ENCODE measurements at regions not wholly inside any gene's neighbourhood (a gene's known extent, or its start where the extent isn't known, plus 50 kb on each side); places are given as distances from the start of the nearest gene placed in this dataset.

GRCh38 chr3:17801131-17801530, 58.7 kb upstream of the TBC1D5 start:
- Histone ChIP-seq H2BK5ac (ENCODE audit: low read depth, low read length, poor library complexity, severe bottlenecking) (no peak overlapping the region), H3K9ac (ENCODE audit: low read length) (no peak overlapping the region), H3K4ac (ENCODE audit: low read depth in 1 of 2, low read length in 2 of 2) (no peak overlapping the region), H3K4me1 (ENCODE audit: control insufficient read depth, insufficient read depth, low read depth, low read length) (no peaks in the 10 kb centered on the region), H3K23ac (ENCODE audit: low read length in 2 of 2) (no peak overlapping the region), H3K79me1 (replicated peaks; ENCODE audit: low read length, poor library complexity, severe bottlenecking) (no peaks in the 10 kb centered on the region), H2AFZ (ENCODE audit: low read depth, low read length) (no peak overlapping the region), H3K27ac (ENCODE audit: low read length, poor library complexity, severe bottlenecking) (no peak overlapping the region), H2BK120ac (ENCODE audit: low read depth, low read length) (no peak overlapping the region), H3K18ac (ENCODE audit: low read depth in 1 of 2, low read length in 2 of 2) (no peak overlapping the region), H3K9me3 (ENCODE audit: control insufficient read depth, low read length) (no peaks in the 10 kb centered on the region), H2BK15ac (ENCODE audit: low read depth, poor library complexity, severe bottlenecking) (no peak overlapping the region), H3K27me3 (ENCODE audit: control insufficient read depth in 1 of 2, insufficient read depth in 1 of 2, low read length in 2 of 2) (no peaks in the 10 kb centered on the region), H3K14ac (ENCODE audit: low read length in 2 of 2) (no peak overlapping the region), H3K4me2 (ENCODE audit: low read length, poor library complexity, severe bottlenecking) (no peak overlapping the region), H2BK12ac (ENCODE audit: low read length in 2 of 2) (no peak overlapping the region), H3K36me3 (ENCODE audit: control insufficient read depth in 1 of 2, insufficient read depth in 2 of 2, low read depth in 1 of 2, low read length in 2 of 2) (no peaks in the 10 kb centered on the region), H3K4me3 (ENCODE audit: insufficient read depth in 1 of 2, low read depth in 1 of 2, low read length in 2 of 2) (no peak overlapping the region), H2AK5ac (ENCODE audit: low read length, severe bottlenecking) (no peak overlapping the region), H4K91ac (ENCODE audit: low read length) (no peak overlapping the region), H4K8ac (ENCODE audit: low read length) (no peak overlapping the region)
- DNase-seq, result peak; percentile 18
- WGBS, result no CpG with 5 or more reads among the region's 1 CpG

GRCh38 chr3:17800232-17800631, 57.8 kb upstream of the TBC1D5 start:
- no peak overlapping the region for H3K9ac ChIP-seq (ENCODE audit: low read length)
- H4K8ac ChIP-seq (ENCODE audit: low read length), result no peak overlapping the region
- H3K9me3 ChIP-seq (ENCODE audit: control insufficient read depth, low read length), result no peaks in the 10 kb centered on the region
- H4K91ac ChIP-seq (ENCODE audit: low read length), result no peak overlapping the region
- H2BK120ac ChIP-seq (ENCODE audit: low read depth, low read length), result no peak overlapping the region
- no peak overlapping the region for H3K23ac ChIP-seq (ENCODE audit: low read length in 2 of 2)
- no peak overlapping the region for H2AFZ ChIP-seq (ENCODE audit: low read depth, low read length)
- H3K36me3 ChIP-seq (ENCODE audit: control insufficient read depth in 1 of 2, insufficient read depth in 2 of 2, low read depth in 1 of 2, low read length in 2 of 2), result no peaks in the 10 kb centered on the region
- no peak overlapping the region for H2BK12ac ChIP-seq (ENCODE audit: low read length in 2 of 2)
- 50% methylated on average over 2 of the region's 2 CpGs for WGBS
- no peak overlapping the region for H2BK5ac ChIP-seq (ENCODE audit: low read depth, low read length, poor library complexity, severe bottlenecking)
- no peaks in the 10 kb centered on the region for H3K79me1 ChIP-seq (replicated peaks; ENCODE audit: low read length, poor library complexity, severe bottlenecking)
- DNase-seq, result no peak
- no peak overlapping the region for H3K4me2 ChIP-seq (ENCODE audit: low read length, poor library complexity, severe bottlenecking)
- H3K18ac ChIP-seq (ENCODE audit: low read depth in 1 of 2, low read length in 2 of 2), result no peak overlapping the region
- H3K27ac ChIP-seq (ENCODE audit: low read length, poor library complexity, severe bottlenecking), result no peak overlapping the region
- no peak overlapping the region for H3K4ac ChIP-seq (ENCODE audit: low read depth in 1 of 2, low read length in 2 of 2)
- no peak overlapping the region for H3K14ac ChIP-seq (ENCODE audit: low read length in 2 of 2)
- no peak overlapping the region for H3K4me3 ChIP-seq (ENCODE audit: insufficient read depth in 1 of 2, low read depth in 1 of 2, low read length in 2 of 2)
- no peaks in the 10 kb centered on the region for H3K4me1 ChIP-seq (ENCODE audit: control insufficient read depth, insufficient read depth, low read depth, low read length)
- H2AK5ac ChIP-seq (ENCODE audit: low read length, severe bottlenecking), result no peak overlapping the region
- no peak overlapping the region for H2BK15ac ChIP-seq (ENCODE audit: low read depth, poor library complexity, severe bottlenecking)
- no peaks in the 10 kb centered on the region for H3K27me3 ChIP-seq (ENCODE audit: control insufficient read depth in 1 of 2, insufficient read depth in 1 of 2, low read length in 2 of 2)

DNA sequence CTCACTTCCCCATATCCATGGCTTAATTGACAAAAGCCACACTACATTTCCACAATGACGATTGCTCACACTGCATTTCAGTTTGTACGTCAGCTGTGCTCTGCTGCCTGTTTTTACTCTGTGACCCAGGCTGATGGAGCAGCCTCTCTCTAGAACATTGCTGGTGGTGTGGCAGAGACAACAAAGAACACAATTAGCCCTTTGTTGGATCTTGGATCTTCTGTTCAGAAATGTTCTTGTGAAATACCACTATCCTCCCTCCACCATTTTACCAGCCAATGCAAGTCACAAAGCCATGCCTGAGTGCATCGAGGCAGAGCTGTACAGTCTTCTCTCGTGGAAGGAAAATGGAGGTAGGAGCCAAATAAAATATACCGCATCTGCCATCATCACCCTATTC, 56.9 kb upstream of the TBC1D5 start:
- Histone ChIP-seq H2BK15ac (ENCODE audit: low read depth, poor library complexity, severe bottlenecking) (no peak overlapping the region), H3K14ac (ENCODE audit: low read length in 2 of 2) (no peak overlapping the region), H3K23ac (ENCODE audit: low read length in 2 of 2) (no peak overlapping the region), H3K4ac (ENCODE audit: low read depth in 1 of 2, low read length in 2 of 2) (no peak overlapping the region), H4K91ac (ENCODE audit: low read length) (no peak overlapping the region), H3K9ac (ENCODE audit: low read length) (no peak overlapping the region), H3K4me1 (ENCODE audit: control insufficient read depth, insufficient read depth, low read depth, low read length) (no peaks in the 10 kb centered on the region), H3K27me3 (ENCODE audit: control insufficient read depth in 1 of 2, insufficient read depth in 1 of 2, low read length in 2 of 2) (no peaks in the 10 kb centered on the region), H3K79me1 (replicated peaks; ENCODE audit: low read length, poor library complexity, severe bottlenecking) (no peaks in the 10 kb centered on the region), H2BK5ac (ENCODE audit: low read depth, low read length, poor library complexity, severe bottlenecking) (no peak overlapping the region), H2AK5ac (ENCODE audit: low read length, severe bottlenecking) (no peak overlapping the region), H3K4me2 (ENCODE audit: low read length, poor library complexity, severe bottlenecking) (no peak overlapping the region), H3K36me3 (ENCODE audit: control insufficient read depth in 1 of 2, insufficient read depth in 2 of 2, low read depth in 1 of 2, low read length in 2 of 2) (no peaks in the 10 kb centered on the region), H2BK120ac (ENCODE audit: low read depth, low read length) (no peak overlapping the region), H3K18ac (ENCODE audit: low read depth in 1 of 2, low read length in 2 of 2) (no peak overlapping the region), H2BK12ac (ENCODE audit: low read length in 2 of 2) (no peak overlapping the region), H4K8ac (ENCODE audit: low read length) (no peak overlapping the region), H3K27ac (ENCODE audit: low read length, poor library complexity, severe bottlenecking) (no peak overlapping the region), H3K4me3 (ENCODE audit: insufficient read depth in 1 of 2, low read depth in 1 of 2, low read length in 2 of 2) (no peak overlapping the region), H2AFZ (ENCODE audit: low read depth, low read length) (no peak overlapping the region), H3K9me3 (ENCODE audit: control insufficient read depth, low read length) (no peaks in the 10 kb centered on the region)
- 88% methylated on average over 5 of the region's 5 CpGs for WGBS
- no peak for DNase-seq

DNA sequence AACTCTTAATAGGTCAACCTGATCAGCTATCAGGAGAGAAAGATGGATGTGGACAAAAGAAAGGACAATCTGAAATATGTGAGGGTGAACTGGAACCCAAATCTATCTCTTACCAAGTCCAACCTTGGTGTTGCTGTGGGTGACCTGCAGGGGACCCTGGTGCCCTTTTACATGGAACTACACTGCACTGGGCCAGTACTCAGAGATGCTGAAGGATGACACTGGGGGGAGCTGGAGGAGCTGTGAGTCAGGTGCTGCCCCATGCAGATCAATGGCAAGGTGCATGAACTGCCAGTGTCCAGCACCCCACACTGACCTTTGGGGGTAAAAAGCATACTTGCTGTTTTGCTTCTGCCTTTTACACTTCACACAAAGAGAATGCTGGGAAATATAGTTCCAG, 55.6 kb upstream of the TBC1D5 start:
- Histone ChIP-seq H3K4ac (ENCODE audit: low read depth in 1 of 2, low read length in 2 of 2) (no peak overlapping the region), H3K9ac (ENCODE audit: low read length) (no peak overlapping the region), H3K36me3 (ENCODE audit: control insufficient read depth in 1 of 2, insufficient read depth in 2 of 2, low read depth in 1 of 2, low read length in 2 of 2) (no peaks in the 10 kb centered on the region), H3K4me1 (ENCODE audit: control insufficient read depth, insufficient read depth, low read depth, low read length) (no peaks in the 10 kb centered on the region), H3K23ac (ENCODE audit: low read length in 2 of 2) (no peak overlapping the region), H3K4me2 (ENCODE audit: low read length, poor library complexity, severe bottlenecking) (no peak overlapping the region), H2BK120ac (ENCODE audit: low read depth, low read length) (no peak overlapping the region), H2BK12ac (ENCODE audit: low read length in 2 of 2) (no peak overlapping the region), H2AFZ (ENCODE audit: low read depth, low read length) (no peak overlapping the region), H3K27me3 (ENCODE audit: control insufficient read depth in 1 of 2, insufficient read depth in 1 of 2, low read length in 2 of 2) (no peaks in the 10 kb centered on the region), H3K79me1 (replicated peaks; ENCODE audit: low read length, poor library complexity, severe bottlenecking) (no peaks in the 10 kb centered on the region), H3K9me3 (ENCODE audit: control insufficient read depth, low read length) (no peaks in the 10 kb centered on the region), H3K18ac (ENCODE audit: low read depth in 1 of 2, low read length in 2 of 2) (no peak overlapping the region), H3K14ac (ENCODE audit: low read length in 2 of 2) (no peak overlapping the region), H4K91ac (ENCODE audit: low read length) (no peak overlapping the region), H3K4me3 (ENCODE audit: insufficient read depth in 1 of 2, low read depth in 1 of 2, low read length in 2 of 2) (no peak overlapping the region), H4K8ac (ENCODE audit: low read length) (no peak overlapping the region), H2BK5ac (ENCODE audit: low read depth, low read length, poor library complexity, severe bottlenecking) (no peak overlapping the region), H2AK5ac (ENCODE audit: low read length, severe bottlenecking) (no peak overlapping the region), H3K27ac (ENCODE audit: low read length, poor library complexity, severe bottlenecking) (no peak overlapping the region), H2BK15ac (ENCODE audit: low read depth, poor library complexity, severe bottlenecking) (no peak overlapping the region)
- DNase-seq, result no peak

All from mesenchymal stem cell (in vitro differentiated cells and primary cell).